ENCODE measurements at regions not wholly inside any gene's neighbourhood (a gene's known extent, or its start where the extent isn't known, plus 50 kb on each side); places are given as distances from the start of the nearest gene placed in this dataset.
"Not testable (repeated sequence)": the region's sequence is repeated elsewhere in the genome, so short reads cannot be mapped to it uniquely, and the experiment has no call there.

DNA sequence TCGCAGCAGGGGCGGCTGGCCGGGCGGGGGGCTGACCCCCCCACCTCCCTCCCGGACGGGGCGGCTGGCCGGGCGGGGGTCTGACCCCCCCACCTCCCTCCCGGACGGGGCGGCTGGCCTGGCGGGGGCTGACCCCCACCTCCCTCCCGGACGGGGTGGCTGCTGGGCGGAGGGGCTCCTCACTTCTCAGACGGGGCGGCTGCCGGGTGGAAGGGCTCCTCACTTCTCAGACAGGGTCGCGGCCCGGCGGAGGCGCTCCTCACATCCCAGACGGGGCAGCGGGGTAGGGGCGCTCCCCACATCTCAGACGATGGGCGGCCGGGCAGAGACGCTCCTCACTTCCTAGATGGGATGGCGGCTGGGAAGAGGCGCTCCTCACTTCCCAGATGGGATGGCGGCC lies 260.2 kb upstream of the PTCHD4 start:
- FAIRE-seq; DNase-seq (ENCODE audit: low spot score in 2 of 2): not testable (repeated sequence)

DNA sequence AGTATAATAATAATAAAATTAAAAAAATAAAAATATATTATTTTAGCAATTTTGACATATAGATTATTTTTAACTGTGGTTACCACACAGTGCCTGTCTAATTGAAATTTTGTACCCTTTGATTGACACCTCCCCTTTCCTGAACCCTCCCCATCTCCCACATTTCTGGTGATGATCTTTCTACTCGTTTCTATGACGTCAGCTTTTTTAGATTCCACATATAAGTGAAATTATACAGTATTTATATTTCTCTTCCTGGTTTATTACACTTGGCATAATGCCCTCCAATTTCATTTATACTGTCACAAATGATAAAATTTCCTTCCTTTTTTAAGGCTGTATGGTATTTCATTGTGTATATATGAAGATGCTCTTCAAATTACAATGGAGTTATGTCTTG lies 258.1 kb upstream of the PTCHD4 start:
- no peak for FAIRE-seq

GRCh38 chr6:48325701-48326100 lies 214.7 kb upstream of the PTCHD4 start:
- DNase-seq (ENCODE audit: low spot score in 2 of 2) (no peak), FAIRE-seq (no peak)

More for the DNA sequence above, 258.1 kb upstream of the PTCHD4 start:
- no peak for DNase-seq (ENCODE audit: low spot score in 2 of 2)

GRCh38 chr6:48318670-48319069 lies 207.7 kb upstream of the PTCHD4 start:
- DNase-seq (ENCODE audit: low spot score in 2 of 2) (no peak), FAIRE-seq (no peak)

DNA sequence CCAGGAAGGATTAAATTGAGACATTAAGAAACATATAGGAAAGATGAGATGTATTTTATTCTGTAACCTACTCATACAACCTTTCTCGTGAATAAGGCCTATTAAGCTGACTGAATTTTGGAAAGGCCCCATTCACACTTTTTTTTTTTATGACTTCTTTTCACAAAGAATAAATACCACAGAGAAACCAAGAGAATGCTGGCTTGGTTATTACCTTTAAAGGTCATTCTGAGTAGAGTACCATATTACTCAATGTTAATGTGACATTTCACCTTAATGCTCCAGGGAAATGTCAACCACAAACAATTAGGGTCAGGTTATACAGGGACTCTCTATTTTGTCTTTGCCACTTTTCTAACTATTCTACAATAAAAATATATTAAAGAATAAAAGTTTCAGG lies 204.9 kb upstream of the PTCHD4 start:
- DNase-seq (ENCODE audit: low spot score in 2 of 2) (no peak), FAIRE-seq (no peak)

DNA sequence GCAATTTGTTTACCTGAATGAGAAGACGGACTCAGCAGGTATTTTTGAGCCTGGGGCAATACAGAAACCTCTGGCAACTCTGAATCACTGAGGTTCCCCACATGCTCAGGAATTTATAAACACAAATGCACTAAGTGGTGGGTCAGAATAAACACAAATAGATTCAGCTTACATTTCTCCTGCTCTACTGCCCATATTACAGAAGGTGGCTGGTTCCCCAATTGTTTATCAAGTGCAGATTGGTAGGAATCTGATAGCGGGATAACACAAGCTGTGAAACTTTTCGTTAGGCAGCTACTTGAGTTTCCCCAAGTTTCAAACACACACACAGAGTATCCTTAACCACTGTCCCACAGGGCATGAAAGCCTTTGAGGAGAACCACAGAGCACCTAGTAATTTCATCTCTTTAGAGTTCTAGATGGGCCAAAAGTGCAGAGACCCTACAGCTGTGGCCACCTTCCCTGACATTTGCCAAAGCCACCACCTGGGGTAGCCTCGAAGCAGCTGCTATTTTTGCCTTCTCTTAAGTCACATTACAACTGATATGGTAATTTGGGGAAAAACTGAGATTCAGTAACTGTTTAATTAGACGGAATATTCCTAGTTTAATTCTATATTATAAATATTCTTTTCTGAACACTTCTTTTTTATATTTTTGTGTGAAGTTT lies 204.2 kb upstream of the PTCHD4 start:
- no peak for FAIRE-seq
- no peak for DNase-seq (ENCODE audit: low spot score in 2 of 2)

GRCh38 chr6:48311301-48311700 lies 200.3 kb upstream of the PTCHD4 start:
- no peak for FAIRE-seq
- DNase-seq (ENCODE audit: low spot score in 2 of 2): no peak

DNA sequence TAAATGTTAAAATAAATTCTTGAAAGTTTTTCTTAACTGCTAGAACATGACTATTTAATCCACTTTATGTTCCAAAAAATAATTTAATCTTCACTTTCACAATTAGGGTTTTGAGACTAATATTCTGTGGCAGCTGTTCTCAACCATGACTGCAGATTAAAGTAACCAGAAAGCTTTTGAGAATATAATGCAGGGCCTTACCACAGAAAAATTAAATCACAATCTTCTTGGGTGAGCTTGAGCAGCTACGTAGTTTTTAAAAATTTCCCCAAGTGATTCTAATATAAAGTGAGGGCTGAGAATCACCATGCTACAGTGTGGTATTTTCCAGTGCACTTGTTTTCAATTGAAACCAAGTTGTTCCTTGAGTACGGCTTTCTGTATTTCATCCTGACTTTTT lies 196.6 kb upstream of the PTCHD4 start:
- DNase-seq (ENCODE audit: low spot score in 2 of 2): no peak
- no peak for FAIRE-seq

DNA sequence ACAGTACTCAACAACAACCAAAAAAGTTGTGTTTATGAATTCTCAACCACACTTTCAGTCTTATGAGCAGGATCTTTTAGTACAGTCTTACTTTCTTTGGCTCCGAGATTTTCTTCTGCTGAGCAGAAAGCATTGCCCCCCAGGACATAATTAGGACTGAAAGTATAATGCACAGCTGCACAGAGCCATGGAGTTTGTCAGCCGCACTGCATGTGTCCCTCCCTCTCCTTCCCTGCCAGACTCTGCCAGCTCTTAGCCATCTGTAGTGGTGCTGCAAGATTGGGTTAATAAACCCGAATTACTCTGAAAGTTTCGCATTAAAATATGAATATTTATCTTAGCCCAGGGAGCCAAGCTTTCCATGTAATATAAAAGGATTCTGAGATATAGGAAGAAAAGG lies 179.6 kb upstream of the PTCHD4 start:
- DNase-seq (ENCODE audit: low spot score in 2 of 2) (no peak), FAIRE-seq (no peak)

DNA sequence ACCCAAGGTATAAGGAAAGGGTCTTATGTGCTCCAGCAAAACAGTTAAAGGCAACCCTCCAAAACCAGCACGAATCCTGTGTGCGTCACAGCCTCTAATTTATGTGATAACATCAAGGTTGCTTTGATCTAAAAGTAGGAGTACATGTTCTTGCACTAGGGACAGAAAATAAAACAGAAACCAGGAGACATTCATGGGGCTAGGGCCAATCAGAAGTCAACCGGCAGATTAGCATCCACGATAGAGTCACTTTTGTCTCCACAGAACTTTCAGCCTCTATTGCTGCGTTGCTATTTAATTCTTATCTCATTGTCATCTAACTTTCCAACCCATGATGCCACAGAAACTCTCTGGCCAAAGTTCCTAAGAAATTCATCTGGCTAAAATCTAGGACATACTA lies 178.8 kb upstream of the PTCHD4 start:
- FAIRE-seq: no peak
- DNase-seq (ENCODE audit: low spot score in 2 of 2): no peak

DNA sequence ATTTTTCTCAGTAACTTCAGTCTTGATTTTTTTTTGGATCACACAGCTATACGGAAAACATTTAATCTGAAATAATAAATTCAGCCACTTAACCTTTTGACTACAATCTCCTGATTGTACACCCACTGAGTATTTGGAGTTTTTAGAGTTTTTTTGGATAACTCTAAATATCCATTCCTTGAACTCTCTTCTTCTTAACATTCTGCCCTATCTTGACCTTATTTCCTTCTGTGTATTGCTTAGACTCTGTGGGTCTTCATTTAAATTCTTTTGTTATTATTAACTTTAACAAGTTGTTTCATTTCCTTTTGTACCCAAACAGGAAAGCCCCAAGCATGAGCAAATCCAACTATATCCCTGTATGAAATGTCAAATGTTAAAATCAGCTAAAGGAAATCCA lies 170.2 kb upstream of the PTCHD4 start:
- DNase-seq (ENCODE audit: low spot score in 2 of 2) (no peak), FAIRE-seq (no peak)

DNA sequence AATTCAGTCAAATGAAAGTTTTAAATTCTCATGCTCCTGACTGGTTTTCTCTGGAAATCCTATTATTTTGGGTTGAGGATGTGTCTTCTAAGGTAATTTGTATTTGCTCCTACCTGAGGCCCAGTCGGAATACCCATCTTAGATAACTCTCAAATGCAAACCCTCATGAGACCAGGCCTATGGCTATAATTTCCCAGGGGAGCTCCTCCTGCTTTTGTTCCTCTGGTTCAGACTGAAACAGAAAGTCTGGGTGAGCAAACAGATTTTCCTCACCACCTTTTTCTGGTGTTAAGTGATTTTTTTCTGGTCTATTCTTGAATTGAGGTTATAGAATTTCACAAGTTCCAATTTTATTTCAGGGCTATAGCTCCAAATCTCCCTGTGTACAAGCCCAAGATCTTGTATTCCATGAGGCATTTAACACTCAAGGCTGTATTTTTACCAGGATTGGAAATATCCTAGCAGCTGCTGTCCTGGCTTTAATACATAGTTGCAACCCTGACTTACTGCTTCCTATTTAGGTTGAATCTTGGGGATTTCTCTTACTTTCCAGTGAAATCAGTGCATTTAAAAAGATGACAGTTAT lies 169.1 kb upstream of the PTCHD4 start:
- FAIRE-seq: no peak
- no peak for DNase-seq (ENCODE audit: low spot score in 2 of 2)

- FAIRE-seq: no peak
- DNase-seq (ENCODE audit: low spot score in 2 of 2): no peak
These were observed 167.3 kb upstream of the PTCHD4 start for GRCh38 chr6:48278261-48278660.

- no peak for DNase-seq (ENCODE audit: low spot score in 2 of 2)
- no peak for FAIRE-seq
These were observed 161.5 kb upstream of the PTCHD4 start for GRCh38 chr6:48272518-48272917.

DNA sequence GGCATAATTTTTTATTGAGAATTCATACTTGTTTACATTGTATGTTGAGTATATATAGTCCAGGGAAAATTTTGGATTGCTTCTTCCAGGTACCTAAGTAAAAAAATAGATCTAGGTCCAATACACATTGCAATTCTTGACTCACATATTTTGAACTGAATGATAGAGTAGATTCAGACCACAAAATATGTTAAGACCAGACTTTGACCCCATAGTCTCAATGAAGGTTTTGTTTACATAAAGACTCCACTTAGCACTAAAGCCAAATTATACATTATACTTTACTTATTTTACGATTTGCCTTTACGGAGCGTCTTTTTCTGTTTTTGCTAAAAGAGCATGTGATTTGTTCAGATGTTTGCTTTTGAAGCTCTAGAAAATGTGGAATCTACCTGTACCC lies 144.1 kb upstream of the PTCHD4 start:
- no peak for DNase-seq (ENCODE audit: low spot score in 2 of 2)
- no peak for FAIRE-seq

DNA sequence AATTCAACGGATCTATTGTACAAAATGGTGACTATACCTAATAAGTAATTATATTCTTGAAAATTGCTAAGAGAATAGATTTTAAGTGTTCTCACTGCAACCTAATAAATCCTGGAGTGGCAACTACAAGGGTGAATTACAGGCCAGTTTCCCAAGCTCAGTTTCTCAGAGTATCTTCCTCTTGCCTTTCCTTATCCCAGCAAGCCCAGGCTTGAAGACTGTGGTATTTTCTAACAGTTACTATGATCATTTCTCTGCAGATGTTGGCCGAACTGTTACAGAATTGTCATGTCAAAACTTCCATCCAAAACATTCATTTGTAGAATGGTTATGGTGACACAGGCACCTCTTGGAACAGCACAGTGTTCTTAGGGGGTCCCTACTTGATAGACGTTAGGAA lies 138.1 kb upstream of the PTCHD4 start:
- FAIRE-seq (no peak), DNase-seq (ENCODE audit: low spot score in 2 of 2) (no peak)

GRCh38 chr6:48243071-48243470 lies 132.1 kb upstream of the PTCHD4 start:
- no peak for FAIRE-seq
- no peak for DNase-seq (ENCODE audit: low spot score in 2 of 2)

- DNase-seq (ENCODE audit: low spot score in 2 of 2) (no peak), FAIRE-seq (no peak)
These were observed 129.3 kb upstream of the PTCHD4 start for GRCh38 chr6:48240287-48240686.

DNA sequence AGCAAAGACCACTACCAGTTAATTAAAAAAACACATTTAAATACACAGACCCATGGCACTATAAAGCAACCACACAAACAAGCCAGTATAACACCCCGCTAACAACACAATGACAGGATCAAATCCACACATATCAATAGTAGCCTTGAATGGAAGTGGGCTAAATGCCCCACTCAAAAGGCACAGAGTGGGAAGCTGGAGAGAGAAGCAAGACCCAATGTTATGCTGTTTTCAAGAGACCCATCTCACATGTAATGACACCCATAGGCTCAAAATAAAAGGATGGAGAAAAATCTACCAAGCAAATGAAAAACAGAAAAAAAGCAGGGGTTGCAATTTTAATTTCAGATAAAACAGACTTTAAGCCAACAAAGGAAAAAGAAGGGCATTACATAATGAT lies 125.4 kb upstream of the PTCHD4 start:
- FAIRE-seq: no peak
- DNase-seq (ENCODE audit: low spot score in 2 of 2): no peak

DNA sequence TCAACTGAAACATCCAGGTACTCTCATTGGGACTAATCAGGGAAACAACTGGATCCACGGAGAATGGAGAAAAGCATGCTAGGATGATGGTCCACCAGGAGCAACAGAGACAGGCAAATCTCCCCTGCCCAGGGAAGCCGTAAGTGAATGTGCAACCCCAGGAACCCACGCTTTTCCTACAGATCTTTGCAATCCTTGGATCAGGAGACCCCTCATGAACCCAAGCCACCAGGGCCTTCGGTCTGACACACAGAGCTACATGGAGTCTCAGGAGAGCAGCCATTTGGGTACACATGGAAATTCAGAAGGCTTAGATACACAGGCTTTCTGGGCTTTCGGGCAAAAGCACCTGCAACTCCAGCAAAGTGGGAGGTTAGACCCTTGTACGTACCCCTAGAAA lies 122.1 kb upstream of the PTCHD4 start:
- FAIRE-seq (no peak), DNase-seq (ENCODE audit: low spot score in 2 of 2) (no peak)

GRCh38 chr6:48229841-48230240 lies 118.8 kb upstream of the PTCHD4 start:
- DNase-seq (ENCODE audit: low spot score in 2 of 2) (no peak), FAIRE-seq (no peak)

DNA sequence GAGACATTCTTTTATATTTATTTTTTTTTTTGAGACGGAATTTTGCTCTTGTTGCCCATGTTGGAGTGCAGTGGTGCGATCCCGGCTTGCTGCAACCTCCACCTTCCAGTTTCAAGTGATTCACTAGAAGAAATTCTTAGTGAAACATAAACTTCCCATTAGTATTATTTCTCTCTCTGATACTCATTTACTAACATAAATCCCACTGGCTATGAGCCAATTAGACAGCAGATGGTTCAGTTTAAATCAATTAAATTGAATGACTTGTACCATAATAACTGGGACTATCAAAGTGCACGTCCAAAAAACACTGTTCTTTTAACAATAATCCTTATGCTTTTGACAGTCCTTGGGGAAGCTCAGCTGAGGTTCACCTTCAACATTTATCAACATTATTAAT lies 111.2 kb upstream of the PTCHD4 start:
- FAIRE-seq: no peak
- DNase-seq (ENCODE audit: low spot score in 2 of 2): no peak

All from frontal cortex (tissue), 3 donors.